ENCODE measurements at regions not wholly inside any gene's neighbourhood (a gene's known extent, or its start where the extent isn't known, plus 50 kb on each side); places are given as distances from the start of the nearest gene placed in this dataset.

- Histone ChIP-seq H3K27me3 (ENCODE audit: control insufficient read depth in 2 of 2, insufficient read depth in 2 of 2, low read length in 2 of 2) (no peaks in the 10 kb centered on the region), H3K9me3 (replicated peaks; ENCODE audit: control insufficient read depth, insufficient read depth, low read length) (no peaks in the 10 kb centered on the region), H3K9ac (replicated peaks; ENCODE audit: extremely low read depth, insufficient read depth, low read length) (no peak overlapping the region), H3K4me2 (ENCODE audit: insufficient read depth, low read length) (no peak overlapping the region), H3K36me3 (ENCODE audit: control insufficient read depth in 2 of 2, extremely low read depth in 1 of 2, insufficient read depth in 2 of 2, low read length in 2 of 2) (no peaks in the 10 kb centered on the region), H3K4me3 (replicated peaks in 1 of 3; ENCODE audit: insufficient read depth in 1 of 3, low read depth in 1 of 3, low read length in 3 of 3) (no peak overlapping the region), H3K4me1 (ENCODE audit: control insufficient read depth, extremely low read depth, insufficient read depth, low read length) (no peaks in the 10 kb centered on the region), H3K9me1 (replicated peaks; ENCODE audit: control insufficient read depth, extremely low read depth, insufficient read depth, low read length) (no peaks in the 10 kb centered on the region), H3K79me2 (ENCODE audit: control insufficient read depth, insufficient read depth, low read length) (no peaks in the 10 kb centered on the region), H4K20me1 (replicated peaks; ENCODE audit: control insufficient read depth, extremely low read depth, insufficient read depth, low read length) (no peaks in the 10 kb centered on the region), H3K27ac (ENCODE audit: insufficient read depth, low read depth, low read length) (no peak overlapping the region), H2AFZ (ENCODE audit: low read depth, low read length) (no peak overlapping the region)
- intact Hi-C loops (cut with micrococcal nuclease) (no loop called here), dilution Hi-C loops (cut with MboI; ENCODE audit: extremely low pct_ligation_motif_present, low sequenced_read_pairs) (no loop called here)
- ChIA-PET POLR2A (no interaction called here), CTCF (no interaction called here)
- TF ChIP-seq EZH2 (IDR thresholded peaks at IDR 0.05; ENCODE audit: borderline replicate concordance, low read depth, low read length, severe bottlenecking) = no peak
- DNase-seq (ENCODE audit: low read depth, low spot score) (no peak), FAIRE-seq (no peak)
- no TSS peak for BruUV-seq (replicated peaks)
Observed at GRCh38 chr10:128527711-128528110, 401.5 kb upstream of the MKI67 start.

DNA sequence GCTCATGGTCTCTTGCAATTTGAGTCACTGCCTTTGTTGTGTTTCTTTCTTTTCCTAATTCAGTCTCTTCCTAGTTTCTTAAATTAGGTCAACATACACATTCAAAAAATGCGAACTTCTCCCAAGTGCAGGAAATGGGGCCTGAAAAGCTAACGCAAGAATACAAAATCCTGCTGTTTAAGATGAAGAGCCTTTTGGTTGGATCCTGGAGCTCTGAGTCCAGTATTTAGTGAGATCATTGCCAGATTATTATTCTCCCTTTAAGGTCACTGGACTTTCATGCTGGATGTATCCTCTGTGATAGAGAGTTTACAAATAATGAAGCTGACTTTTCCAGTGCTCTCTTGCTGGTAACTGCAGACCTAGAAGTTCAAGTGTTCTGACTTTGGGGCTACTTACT, 401.9 kb upstream of the MKI67 start:
- no peak for FAIRE-seq
- intact Hi-C loops (cut with micrococcal nuclease) = no loop called here
- POLR2A ChIA-PET = no interaction called here

More for the DNA sequence above, 401.9 kb upstream of the MKI67 start:
- DNase-seq (ENCODE audit: low read depth, low spot score) = no peak
- CTCF ChIA-PET = no interaction called here
- no TSS peak for BruUV-seq (replicated peaks)
- no peaks in the 10 kb centered on the region for H4K20me1 ChIP-seq (replicated peaks; ENCODE audit: control insufficient read depth, extremely low read depth, insufficient read depth, low read length)
- no peak overlapping the region for H3K4me2 ChIP-seq (ENCODE audit: insufficient read depth, low read length)
- no peak overlapping the region for H3K27ac ChIP-seq (ENCODE audit: insufficient read depth, low read depth, low read length)
- TF ChIP-seq FOS (IDR thresholded peaks at IDR 0.05; ENCODE audit: borderline replicate concordance, insufficient read depth, low read length) = no peak
- TF ChIP-seq, protein P1, sequence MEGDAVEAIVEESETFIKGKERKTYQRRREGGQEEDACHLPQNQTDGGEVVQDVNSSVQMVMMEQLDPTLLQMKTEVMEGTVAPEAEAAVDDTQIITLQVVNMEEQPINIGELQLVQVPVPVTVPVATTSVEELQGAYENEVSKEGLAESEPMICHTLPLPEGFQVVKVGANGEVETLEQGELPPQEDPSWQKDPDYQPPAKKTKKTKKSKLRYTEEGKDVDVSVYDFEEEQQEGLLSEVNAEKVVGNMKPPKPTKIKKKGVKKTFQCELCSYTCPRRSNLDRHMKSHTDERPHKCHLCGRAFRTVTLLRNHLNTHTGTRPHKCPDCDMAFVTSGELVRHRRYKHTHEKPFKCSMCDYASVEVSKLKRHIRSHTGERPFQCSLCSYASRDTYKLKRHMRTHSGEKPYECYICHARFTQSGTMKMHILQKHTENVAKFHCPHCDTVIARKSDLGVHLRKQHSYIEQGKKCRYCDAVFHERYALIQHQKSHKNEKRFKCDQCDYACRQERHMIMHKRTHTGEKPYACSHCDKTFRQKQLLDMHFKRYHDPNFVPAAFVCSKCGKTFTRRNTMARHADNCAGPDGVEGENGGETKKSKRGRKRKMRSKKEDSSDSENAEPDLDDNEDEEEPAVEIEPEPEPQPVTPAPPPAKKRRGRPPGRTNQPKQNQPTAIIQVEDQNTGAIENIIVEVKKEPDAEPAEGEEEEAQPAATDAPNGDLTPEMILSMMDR (IDR thresholded peaks at IDR 0.05; ENCODE audit: extremely low read depth in 1 of 2, insufficient read depth in 1 of 2, low read depth in 1 of 2, low read length in 2 of 2) = no peak
- TF ChIP-seq, protein P2, sequence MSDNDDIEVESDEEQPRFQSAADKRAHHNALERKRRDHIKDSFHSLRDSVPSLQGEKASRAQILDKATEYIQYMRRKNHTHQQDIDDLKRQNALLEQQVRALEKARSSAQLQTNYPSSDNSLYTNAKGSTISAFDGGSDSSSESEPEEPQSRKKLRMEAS (IDR thresholded peaks at IDR 0.05; ENCODE audit: insufficient read depth, insufficient read length) = no peak
- TF ChIP-seq POLR2AphosphoS5 (IDR thresholded peaks at IDR 0.05; ENCODE audit: insufficient read depth, low read depth, low read length) = no peak
- TF ChIP-seq GATA2 (IDR thresholded peaks at IDR 0.05; ENCODE audit: insufficient read depth, insufficient read length, low read depth, low read length) = no peak
- TF ChIP-seq MYC (IDR thresholded peaks at IDR 0.05; ENCODE audit: low read depth, low read length) = no peak
- TF ChIP-seq JUN (IDR thresholded peaks at IDR 0.05; ENCODE audit: borderline replicate concordance, insufficient read depth, insufficient read length, low read depth) = no peak
- TF ChIP-seq POLR2A (IDR thresholded peaks at IDR 0.05; ENCODE audit: low read depth, low read length) = no peak
- TF ChIP-seq EZH2 (IDR thresholded peaks at IDR 0.05; ENCODE audit: borderline replicate concordance, low read depth, low read length, severe bottlenecking) = no peak
- no peaks in the 10 kb centered on the region for H3K36me3 ChIP-seq (ENCODE audit: control insufficient read depth in 2 of 2, extremely low read depth in 1 of 2, insufficient read depth in 2 of 2, low read length in 2 of 2)
- H3K9me1 ChIP-seq (replicated peaks; ENCODE audit: control insufficient read depth, extremely low read depth, insufficient read depth, low read length) = no peaks in the 10 kb centered on the region
- no peaks in the 10 kb centered on the region for H3K4me1 ChIP-seq (ENCODE audit: control insufficient read depth, extremely low read depth, insufficient read depth, low read length)
- no peaks in the 10 kb centered on the region for H3K79me2 ChIP-seq (ENCODE audit: control insufficient read depth, insufficient read depth, low read length)
- no peaks in the 10 kb centered on the region for H3K27me3 ChIP-seq (ENCODE audit: control insufficient read depth in 2 of 2, insufficient read depth in 2 of 2, low read length in 2 of 2)
- H2AFZ ChIP-seq (ENCODE audit: low read depth, low read length) = no peak overlapping the region
- no peak overlapping the region for H3K4me3 ChIP-seq (replicated peaks in 1 of 3; ENCODE audit: insufficient read depth in 1 of 3, low read depth in 1 of 3, low read length in 3 of 3)
- H3K9ac ChIP-seq (replicated peaks; ENCODE audit: extremely low read depth, insufficient read depth, low read length) = no peak overlapping the region
- dilution Hi-C loops (cut with MboI; ENCODE audit: extremely low pct_ligation_motif_present, low sequenced_read_pairs) = no loop called here
- H3K9me3 ChIP-seq (replicated peaks; ENCODE audit: control insufficient read depth, insufficient read depth, low read length) = no peaks in the 10 kb centered on the region
